GM18873 (cell line): ENCODE measurements at regions not wholly inside any gene's neighbourhood (a gene's known extent, or its start where the extent isn't known, plus 50 kb on each side); places are given as distances from the start of the nearest gene placed in this dataset.
"Not testable (repeated sequence)": the region's sequence is repeated elsewhere in the genome, so short reads cannot be mapped to it uniquely, and the experiment has no call there.

Experiments
- ATAC-seq: cut with Tn5 transposase; IDR thresholded peaks from one replicate; pipeline ENCODE4 v1.9.1; 2021; ENCODE audit warnings: mild to moderate bottlenecking, moderate library complexity, moderate number of reproducible peaks; ENCODE audit not compliant: unreplicated experiment, low FRiP score

DNA sequence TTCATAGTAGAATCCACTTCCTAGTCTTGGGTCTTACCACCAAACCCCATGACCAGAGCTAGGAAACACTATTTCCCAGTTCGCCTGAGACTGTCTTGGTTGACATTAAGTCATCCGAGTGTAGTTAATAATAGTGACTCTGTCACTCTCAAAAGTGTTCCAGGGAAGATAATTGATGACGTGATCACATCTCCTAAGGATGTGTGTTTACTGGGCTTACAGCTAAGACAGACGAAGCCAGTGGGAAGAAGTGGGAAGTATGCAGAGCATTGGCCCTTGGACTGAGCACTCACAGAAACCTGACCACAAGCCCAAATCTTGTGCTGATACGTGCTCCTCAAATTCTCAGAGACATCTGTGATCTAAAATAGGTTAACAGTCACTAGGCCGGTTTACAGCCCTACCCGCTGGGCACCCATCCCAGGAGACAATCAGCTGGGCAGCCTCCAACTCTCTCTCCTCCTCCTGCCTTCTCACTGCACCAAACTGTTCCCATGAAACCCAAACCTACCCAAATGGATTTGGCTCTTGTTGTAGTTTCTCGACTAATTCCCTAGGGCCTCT lies 316.6 kb downstream of the TLE1 start:
- no peak for ATAC-seq

DNA sequence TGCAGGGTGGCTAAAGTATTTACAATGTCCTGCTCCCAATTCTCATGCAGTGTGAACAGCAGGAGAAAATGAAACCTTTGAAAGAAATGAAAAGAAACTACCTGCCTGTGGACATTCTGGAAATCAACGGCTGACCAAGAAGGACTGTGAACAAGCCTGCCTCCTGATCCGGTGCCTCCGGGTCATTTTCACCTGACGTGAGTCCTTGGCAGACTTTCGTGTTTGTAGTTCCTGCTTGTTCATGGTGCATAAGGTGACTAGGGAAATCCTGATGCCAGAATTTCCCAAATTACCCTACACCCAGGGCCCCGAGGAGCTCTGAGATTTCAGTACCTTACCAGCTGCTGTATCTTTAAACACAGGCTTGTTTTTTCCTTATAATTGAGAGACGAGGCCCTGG lies 317.5 kb downstream of the TLE1 start:
- no peak for ATAC-seq

DNA sequence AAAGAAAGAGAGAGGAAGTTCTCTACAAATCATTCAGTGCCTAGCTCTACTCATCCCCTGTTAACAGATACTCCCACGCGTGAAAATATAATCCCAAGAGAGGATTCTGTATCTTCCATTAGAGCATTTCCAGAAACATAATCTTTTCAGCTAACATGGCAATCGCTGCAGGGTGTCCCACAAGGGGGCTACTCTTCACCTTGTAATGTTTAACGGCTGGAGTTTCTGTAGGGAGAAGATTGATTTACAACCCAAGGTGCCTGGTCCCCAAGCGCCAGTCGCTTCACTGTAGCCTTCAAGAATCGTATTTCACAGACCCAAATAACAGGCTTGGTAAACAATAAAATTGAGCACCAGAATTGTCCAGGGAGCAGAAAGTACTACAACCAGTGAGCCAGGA lies 318.7 kb downstream of the TLE1 start:
- ATAC-seq, result no peak

- no peak for ATAC-seq
Observed at GRCh38 chr9:81370096-81370495, 319.3 kb downstream of the TLE1 start.

- ATAC-seq, result no peak
Observed at GRCh38 chr9:81369121-81369520, 320.2 kb downstream of the TLE1 start.

- no peak for ATAC-seq
Observed at GRCh38 chr9:81363916-81364480, 325.3 kb downstream of the TLE1 start.

DNA sequence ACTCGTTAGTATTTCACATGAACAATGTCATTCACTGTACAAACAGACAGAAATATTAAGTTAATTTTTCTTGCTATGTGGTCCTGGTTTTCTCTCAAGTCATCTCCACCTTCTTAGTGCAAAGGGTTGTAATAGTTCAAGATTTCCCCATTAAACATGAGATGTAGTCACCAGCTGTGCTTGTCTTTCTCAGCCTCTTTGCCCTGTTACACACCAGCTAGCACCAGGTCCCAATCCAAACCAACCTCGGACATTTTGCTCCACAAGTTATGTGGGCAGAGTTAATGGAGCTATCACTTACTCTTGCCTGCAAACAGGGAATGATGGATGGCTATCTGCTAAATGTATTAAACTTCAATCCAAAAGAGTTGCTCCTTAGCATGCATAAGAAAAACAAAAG lies 328.1 kb downstream of the TLE1 start:
- ATAC-seq, result no peak

- ATAC-seq, result no peak
Observed at GRCh38 chr9:81351166-81351565, 338.2 kb downstream of the TLE1 start.

DNA sequence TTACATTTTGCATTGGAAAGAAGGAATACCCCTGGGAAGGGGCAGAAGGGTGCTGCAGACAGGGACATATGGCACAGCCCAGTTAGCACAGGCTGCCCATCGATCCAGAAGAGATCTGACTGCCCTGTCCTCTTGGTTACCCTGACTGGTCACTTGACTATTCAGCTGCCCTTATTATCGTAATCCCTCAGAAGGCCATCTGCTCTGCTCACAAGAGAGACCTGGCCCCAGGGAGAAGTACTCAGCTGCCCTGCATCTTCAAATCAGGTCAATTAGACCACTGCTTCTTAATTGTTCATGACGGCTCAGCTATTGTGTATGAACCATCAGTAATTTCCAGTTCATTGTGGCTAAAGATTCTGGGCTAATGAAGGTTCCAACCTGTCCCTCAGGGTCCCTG lies 345.0 kb downstream of the TLE1 start:
- no peak for ATAC-seq

GRCh38 chr9:81335879-81336421 lies 353.4 kb downstream of the TLE1 start:
- ATAC-seq, result no peak

DNA sequence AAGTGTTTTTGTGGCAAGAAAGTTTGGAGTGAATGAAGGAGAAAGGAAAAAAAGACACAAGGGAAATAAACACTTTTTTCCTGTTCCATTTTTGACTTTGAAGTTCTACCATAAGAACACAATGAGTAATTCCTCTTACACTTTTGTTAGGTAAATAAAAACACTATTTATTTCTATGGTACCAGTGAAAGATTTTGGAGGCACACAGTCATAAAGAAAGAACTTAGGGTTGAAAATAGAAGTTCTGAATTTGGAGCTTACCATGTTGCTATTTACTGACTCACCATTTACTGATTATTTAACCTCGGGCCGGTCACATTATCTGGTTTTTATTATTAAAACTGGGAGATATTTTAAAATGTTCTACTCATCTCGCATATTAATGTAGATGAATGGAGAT lies 367.8 kb downstream of the TLE1 start:
- ATAC-seq, result no peak

DNA sequence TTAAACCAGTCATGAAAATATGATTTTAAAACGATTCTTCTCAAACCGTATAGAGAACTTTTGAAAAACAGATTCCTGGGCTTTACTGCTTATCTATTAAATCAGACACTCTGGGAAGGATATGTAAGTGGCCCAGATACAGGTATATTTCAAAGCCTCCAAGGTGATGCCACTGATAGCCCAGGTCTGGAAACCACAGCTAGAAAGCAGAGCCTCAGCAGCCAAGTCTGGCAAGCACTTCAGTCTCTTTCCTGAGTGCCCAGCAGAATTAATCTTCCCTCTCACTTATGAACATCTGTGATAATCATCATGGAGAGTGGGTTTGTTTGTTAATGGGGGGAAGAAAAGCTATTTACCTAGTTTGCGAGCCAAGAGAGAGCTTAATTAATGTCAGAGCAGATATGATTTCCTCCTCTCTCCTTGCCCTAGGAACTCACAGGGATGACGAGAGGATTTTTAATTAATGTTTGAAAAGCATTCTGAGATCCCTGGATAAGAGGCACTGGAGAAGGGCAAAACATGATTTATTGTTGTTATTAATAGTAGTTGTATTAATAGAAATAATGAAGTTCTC lies 368.4 kb downstream of the TLE1 start:
- no peak for ATAC-seq

GRCh38 chr9:81318571-81318970 lies 370.8 kb downstream of the TLE1 start:
- no peak for ATAC-seq

DNA sequence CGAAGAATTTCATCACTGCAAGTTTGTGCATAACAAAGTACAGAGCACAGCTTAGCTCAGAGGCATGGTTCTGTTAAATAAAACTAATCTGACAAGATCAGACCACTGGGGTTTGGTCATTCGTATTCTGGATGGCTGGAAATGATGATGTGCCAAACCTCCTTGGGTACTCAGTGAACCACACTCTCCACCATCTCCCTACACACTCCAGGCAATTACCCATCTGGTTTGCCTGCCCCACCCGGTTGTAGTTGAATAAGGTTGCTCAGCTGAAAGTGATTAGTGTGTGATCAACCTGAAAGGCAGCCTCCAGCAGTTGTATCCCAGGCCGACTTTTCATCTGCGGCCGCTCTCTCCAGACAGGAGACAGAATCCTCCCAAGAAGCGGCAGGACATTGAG lies 371.4 kb downstream of the TLE1 start:
- no peak for ATAC-seq

DNA sequence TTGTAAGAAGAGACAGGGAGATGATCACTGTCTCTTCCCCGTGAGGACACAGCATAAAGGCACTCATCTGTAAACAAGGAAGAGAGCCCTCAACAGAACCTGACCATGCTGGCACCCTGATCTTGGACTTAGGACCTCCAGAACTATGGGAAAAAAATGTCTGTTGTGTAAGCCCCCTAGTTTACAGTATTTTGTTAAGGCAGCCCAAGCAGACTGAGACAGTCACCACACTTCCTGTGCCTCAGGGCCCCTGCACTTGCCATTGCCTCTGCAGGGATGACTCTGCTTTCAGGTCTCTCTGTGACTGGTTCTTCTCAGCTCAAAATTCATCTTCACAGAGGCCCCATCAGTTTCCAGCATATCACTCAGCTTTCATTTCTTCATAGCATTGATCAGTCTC lies 372.1 kb downstream of the TLE1 start:
- no peak for ATAC-seq

DNA sequence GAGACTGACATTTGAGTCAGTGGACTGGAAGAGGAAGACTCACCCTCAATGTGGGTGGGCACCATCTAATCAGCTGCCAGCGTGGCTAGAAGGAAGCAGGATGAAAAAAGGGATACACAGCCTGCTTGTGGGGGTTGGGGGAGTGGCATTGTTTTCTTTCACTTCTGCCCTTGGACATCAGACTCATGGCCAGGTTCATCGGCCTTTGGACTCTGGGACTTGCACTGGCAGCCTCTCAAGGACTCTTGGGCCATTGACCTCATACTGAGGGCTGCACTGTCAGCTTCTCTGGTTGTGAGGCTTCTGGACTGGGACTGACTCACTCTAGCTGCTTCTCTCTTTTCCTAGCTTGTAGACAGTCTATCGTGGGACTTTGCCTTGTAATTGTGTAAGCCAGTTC lies 374.9 kb downstream of the TLE1 start:
- no peak for ATAC-seq

DNA sequence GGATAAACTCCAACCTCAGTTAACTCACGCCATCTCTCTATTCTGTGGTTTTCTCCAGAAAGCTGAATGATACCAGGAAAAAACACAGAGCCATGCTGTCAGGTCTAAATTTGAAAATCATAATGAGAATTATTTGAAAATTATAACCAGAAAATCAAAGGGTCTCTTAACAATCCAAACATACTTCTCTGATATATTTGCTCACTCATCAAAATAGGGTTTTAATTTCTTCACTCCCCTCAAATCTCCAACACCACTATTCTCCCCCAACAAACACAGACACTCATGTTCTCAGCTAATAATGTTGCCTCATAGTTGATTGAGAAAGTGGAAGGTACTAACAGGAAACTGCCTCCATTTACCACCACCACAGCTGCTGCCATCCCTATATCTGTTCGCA lies 375.5 kb downstream of the TLE1 start:
- ATAC-seq, result no peak

DNA sequence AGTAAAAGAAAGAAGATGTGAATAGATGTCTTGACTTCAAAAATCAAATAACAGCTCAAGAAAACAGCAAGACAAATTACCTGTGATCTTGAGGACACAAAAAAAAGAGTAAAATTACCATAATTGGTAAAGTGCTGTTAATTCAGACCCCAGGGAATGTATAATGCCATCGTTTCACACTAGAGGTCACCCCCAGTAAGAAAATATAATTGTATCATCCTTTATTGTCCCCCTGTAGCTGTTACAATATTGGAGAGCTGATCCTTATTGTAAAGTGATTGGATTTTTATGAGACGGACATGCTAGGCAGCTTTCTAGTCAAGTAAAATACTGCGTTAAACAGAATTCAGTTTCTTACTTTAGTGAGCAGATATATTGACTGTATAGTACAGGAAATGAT lies 377.0 kb downstream of the TLE1 start:
- no peak for ATAC-seq

GRCh38 chr9:81308404-81308803 lies 380.9 kb downstream of the TLE1 start:
- no peak for ATAC-seq

DNA sequence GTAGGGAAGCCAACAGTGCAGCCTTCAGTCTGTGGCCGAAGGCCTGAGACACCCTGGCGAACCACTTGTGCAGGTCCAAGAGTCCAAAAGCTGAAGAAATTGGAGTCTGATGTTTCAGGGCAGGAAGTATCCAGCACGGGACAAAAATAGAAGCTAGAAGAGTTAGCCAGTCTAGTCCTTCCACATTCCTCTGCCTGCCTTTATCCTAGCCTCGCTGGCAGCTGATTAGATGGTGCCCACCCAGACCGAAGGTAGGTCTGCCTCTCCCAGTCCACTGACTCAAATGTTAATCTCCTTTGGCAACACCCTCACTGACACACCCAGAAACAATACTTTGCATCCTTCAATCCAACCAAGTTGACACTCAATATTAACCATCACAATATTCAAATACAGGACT lies 381.6 kb downstream of the TLE1 start:
- not testable (repeated sequence) for ATAC-seq

DNA sequence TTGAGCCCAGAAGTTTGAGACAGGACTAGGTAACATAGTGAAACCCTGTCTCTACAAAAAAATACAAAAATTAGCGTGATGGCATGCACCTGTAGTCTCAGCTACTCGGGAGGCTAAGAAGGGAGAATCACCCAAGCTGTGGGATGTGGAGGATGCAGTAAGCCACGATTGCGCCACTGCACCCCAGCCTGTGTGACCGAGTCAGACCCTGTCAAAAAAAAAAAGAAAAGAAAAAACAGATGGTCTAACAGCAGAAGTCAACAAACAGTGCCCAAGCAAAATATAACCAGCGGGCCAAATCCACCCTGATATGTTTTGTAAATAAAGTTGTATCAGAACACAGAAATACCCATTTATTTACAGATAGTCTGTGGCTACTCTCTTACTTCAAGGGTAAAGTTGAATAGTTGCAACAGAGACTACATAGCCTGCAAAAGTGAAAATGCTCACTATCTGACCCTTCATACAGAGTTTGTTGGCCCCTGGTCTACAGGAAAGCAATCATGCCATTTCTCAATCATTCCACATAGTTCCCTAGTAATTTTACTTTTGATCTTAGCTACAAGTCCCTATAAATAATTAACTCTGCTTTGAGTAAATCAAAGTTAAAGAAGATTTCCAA lies 383.7 kb downstream of the TLE1 start:
- no peak for ATAC-seq

DNA sequence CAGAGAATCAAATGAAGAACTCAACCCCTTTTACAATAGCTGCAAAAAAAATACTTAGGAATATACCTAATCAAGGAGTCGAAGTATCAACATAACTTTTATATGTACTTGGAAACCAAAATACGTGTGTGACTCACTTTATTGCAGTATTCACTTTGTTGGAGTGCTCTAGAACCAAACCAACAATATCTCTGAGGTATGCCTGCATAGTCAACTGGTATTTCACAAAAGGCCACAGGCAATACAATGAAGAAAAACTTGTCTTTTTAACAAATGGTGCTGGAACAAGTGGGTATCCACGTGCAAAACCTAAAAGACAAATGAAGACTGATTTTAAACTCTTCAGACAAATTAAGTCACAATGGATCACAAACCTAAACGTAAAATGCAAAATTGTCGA lies 385.7 kb downstream of the TLE1 start:
- ATAC-seq, result no peak
